GM18511 (cell line): ENCODE measurements at regions not wholly inside any gene's neighbourhood (a gene's known extent, or its start where the extent isn't known, plus 50 kb on each side); places are given as distances from the start of the nearest gene placed in this dataset.
"Not testable (repeated sequence)": the region's sequence is repeated elsewhere in the genome, so short reads cannot be mapped to it uniquely, and the experiment has no call there.

Experiments used
- ATAC-seq: cut with Tn5 transposase; IDR thresholded peaks from one replicate; pipeline ENCODE4 v1.9.1; 2021; ENCODE audit warnings: mild to moderate bottlenecking, moderate library complexity; ENCODE audit not compliant: unreplicated experiment

- no peak for ATAC-seq
These were observed 59.7 kb downstream of the NAA11 start for GRCh38 chr4:79266136-79266535.

GRCh38 chr4:79259242-79259641 lies 66.6 kb downstream of the NAA11 start:
- ATAC-seq: no peak

- no peak for ATAC-seq
These were observed 67.2 kb downstream of the NAA11 start for GRCh38 chr4:79258614-79259176.

- no peak for ATAC-seq
These were observed 67.8 kb downstream of the NAA11 start for GRCh38 chr4:79257953-79258613.

DNA sequence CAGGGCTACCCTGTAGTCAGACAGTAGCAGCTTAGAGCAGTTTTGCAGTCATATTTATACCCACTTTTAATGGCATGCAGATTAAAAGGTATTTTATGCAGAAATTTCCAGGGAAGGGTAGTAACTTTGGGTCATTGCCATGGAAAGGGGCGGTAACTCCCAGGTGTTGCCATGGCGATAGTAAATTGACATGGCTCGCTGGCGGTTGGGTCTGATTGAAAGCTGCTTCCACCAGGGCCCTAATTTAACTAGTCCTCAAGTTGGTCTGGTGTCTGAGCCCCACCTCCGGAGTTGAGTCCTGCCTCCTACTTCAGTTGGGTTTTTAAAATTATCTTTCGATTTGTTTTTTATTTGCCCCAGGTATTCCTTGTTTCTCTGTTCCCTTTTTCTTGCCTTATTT lies 70.1 kb downstream of the NAA11 start:
- ATAC-seq: no peak

- ATAC-seq: no peak
These were observed 71.9 kb downstream of the NAA11 start for GRCh38 chr4:79253924-79254323.

- no peak for ATAC-seq
These were observed 72.7 kb downstream of the NAA11 start for GRCh38 chr4:79253168-79253567.

GRCh38 chr4:79250887-79251286 lies 75.0 kb downstream of the NAA11 start:
- peak; percentile 43 for ATAC-seq

DNA sequence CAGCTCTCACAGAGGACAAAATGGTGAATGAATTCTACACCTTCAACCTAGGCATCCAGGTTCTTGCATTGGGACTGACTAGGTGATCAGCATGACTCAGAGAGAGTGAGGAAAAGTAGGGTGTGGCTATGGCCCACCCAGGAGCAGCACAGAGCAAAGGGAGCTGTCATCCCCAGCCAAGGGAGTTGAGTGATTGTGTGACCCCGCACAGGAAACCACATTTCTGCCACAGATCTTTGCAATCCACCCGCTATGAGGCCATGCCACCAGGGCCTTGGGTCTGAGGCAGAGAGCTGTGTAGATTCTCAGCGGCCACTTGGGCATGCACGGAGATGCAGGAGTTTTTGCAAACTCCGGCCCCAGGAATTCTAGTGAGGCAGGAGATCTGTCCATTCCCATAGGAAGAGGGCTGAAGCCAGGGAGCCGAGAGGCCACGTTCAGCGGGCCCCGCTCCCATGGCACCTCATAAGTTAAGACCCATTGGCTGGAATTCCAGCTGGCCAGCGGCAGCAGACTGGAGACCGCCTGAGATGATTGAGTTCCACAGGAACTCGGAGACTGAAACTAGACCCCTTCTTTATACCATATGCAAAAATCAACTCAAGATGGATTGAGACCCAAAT lies 75.9 kb downstream of the NAA11 start:
- ATAC-seq: peak; percentile 62

DNA sequence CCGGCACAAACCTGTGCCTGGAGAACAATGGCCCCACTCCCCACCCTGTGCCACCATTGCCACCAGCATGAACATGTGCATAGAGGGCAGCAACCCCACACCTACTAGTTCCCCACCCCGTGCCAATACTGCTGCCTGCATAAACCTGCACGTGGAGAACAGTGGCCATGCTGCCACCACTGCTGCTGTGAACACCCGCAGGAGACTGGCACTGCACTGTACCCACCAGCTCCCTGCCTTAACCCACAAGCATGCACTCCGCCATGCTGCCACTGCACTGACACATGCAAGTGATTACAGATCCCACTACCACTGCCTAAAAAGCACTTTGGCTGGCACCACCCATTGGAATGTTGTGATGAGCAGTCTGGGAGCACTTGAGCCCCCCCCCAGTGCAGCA lies 77.3 kb downstream of the NAA11 start:
- no peak for ATAC-seq

- no peak for ATAC-seq
These were observed 78.0 kb downstream of the NAA11 start for GRCh38 chr4:79247695-79248394.

DNA sequence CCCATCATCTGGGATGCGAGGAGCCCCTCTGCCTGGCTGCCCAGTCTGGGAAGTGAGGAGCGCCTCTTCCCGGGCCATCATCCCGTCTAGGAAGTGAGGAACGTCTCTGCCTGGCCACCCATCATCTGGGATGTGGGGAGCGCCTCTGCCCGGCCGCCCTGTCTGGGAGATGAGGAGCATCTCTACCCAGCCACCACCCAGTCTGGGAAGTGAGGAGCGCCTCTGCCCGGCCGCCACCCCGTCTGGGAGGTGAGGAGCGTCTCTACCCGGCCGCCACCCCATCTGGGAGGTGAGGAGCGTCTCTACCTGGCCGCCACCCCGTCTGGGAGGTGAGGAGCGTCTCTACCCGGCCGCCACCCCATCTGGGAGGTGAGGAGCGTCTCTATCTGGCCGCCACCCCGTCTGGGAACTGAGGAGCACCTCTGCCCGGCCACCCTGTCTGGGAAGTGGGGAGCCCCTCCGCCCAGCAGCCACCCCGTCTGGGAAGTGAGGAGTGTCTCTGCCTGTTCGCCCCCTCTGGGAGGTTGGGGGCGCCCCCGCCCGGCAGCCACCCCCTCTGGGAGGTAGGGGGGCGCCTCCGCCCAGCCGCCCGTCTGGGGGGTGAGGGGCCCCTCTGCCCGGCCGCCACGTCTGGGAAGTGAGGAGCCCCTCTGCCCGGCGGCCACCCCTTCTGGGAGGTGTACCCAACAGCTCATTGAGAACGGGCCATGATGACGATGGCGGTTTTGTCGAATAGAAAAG lies 80.5 kb downstream of the NAA11 start:
- ATAC-seq: not testable (repeated sequence)

DNA sequence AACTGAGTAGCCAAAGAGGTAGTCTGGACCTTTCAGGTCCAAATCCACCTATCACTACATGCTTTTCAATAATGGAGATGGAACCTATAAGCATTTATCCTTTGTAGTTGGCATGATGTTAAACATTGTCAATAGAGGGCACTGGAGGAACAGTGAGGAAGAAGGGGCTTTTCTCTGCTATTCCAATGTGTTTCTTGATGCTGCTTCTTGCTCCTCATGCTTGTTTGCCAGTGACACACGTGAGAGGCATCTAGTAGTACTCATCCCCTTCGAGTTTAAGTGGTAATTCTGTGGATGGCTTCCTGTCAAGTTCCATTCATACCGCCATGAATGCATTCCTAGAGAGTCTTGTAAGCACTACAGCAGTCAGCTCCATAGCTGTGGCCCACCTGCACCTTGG lies 84.0 kb downstream of the NAA11 start:
- no peak for ATAC-seq

- ATAC-seq: no peak
These were observed 88.0 kb downstream of the NAA11 start for GRCh38 chr4:79237851-79238250.

- ATAC-seq: no peak
These were observed 89.1 kb downstream of the NAA11 start for GRCh38 chr4:79236785-79237184.

DNA sequence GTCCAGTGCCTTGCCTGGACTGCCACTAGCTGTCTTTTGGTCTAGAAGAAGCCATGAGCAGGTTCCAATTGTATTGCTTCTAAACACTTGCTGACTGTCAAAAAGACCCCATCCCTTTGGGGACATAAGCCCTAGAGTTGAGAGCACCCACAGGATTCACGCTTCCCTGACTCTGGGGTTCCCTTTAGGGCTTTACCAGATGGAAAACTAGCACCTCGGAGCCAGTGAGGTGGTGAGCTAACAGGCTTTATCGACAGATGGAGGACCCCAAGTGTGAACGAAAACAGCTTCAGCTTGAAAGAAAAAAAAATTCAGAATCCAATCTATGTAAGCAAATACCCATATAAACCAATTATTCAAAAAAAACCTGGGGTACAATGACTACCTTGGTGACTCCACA lies 90.8 kb downstream of the NAA11 start:
- ATAC-seq: no peak

- no peak for ATAC-seq
These were observed 92.0 kb downstream of the NAA11 start for GRCh38 chr4:79233820-79234219.

GRCh38 chr4:79232540-79232939 lies 93.3 kb downstream of the NAA11 start:
- ATAC-seq: no peak

DNA sequence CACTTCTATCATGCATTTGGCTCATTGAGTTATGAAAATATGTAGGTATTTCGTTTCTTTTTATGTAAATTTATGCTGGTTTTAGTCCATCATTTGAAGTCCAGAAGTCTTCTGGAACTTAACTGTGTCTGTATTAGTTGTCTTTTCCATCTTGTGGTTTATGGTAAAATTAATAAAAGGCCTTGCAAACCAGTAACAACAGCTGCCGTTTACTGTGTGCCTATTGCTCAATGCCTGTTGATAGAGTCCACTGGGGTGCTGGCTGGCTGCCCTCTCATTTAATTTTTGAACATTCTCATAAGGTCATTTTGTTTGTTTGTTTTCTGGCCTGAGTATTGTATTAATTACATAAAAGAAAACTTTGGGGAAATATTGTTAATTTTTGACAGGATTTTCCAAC lies 98.0 kb downstream of the NAA11 start:
- no peak for ATAC-seq

DNA sequence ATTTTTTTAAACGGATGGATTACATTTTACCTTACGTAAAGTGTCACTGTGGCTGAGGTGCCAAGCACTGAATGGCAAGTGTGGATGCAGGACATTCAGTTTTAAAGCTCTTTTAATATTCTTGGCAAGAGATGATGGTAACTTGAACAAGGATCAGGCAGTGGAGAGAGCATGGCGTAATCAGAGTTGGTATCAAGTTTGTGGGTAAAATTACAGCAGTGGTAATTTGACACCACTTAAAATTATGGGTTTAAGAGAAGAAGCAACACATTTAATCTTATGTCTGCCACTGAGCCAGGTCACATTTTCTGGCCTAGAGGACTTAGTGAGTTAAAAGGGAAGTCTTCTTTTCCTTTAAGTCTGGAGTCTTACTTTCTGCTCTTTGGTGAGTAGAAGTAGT lies 100.5 kb downstream of the NAA11 start:
- ATAC-seq: no peak

DNA sequence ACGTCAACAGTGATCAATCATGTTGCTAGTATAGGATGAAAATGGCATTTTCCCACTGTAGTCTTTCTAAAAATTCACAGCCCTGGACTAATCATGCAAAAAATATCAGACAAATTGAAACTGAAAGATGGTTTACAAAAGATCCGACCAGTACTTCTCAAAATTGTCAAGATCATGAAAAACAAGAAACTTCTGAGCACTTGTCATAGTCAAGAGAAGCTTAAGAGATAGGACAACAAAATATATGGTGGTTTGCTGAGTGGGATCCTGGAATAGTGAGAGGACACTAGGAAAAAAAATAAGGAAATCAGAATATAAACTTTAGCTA lies 101.1 kb downstream of the NAA11 start:
- no peak for ATAC-seq
